ENCODE measurements at regions not wholly inside any gene's neighbourhood (a gene's known extent, or its start where the extent isn't known, plus 50 kb on each side); places are given as distances from the start of the nearest gene placed in this dataset.

- no peak for DNase-seq
Observed at GRCh38 chr16:59707436-59708226, 973.5 kb upstream of the GOT2 start.

GRCh38 chr16:59701963-59702930 lies 968.1 kb upstream of the GOT2 start:
- peak; percentile 22 for DNase-seq

GRCh38 chr16:59699786-59700185 lies 965.7 kb upstream of the GOT2 start:
- DNase-seq, result no peak

- DNase-seq, result peak; percentile 10
Observed at GRCh38 chr16:59698346-59699020, 964.4 kb upstream of the GOT2 start.

GRCh38 chr16:59697761-59698160 lies 963.6 kb upstream of the GOT2 start:
- peak; percentile 0 for DNase-seq

GRCh38 chr16:59697236-59697635 lies 963.1 kb upstream of the GOT2 start:
- DNase-seq, result no peak

- DNase-seq, result no peak
Observed at GRCh38 chr16:59696495-59696894, 962.4 kb upstream of the GOT2 start.

GRCh38 chr16:59690216-59690615 lies 956.1 kb upstream of the GOT2 start:
- no peak for DNase-seq

GRCh38 chr16:59688006-59688405 lies 953.9 kb upstream of the GOT2 start:
- DNase-seq, result no peak

- no peak for DNase-seq
Observed at GRCh38 chr16:59686405-59686804, 952.3 kb upstream of the GOT2 start.

- no peak for DNase-seq
Observed at GRCh38 chr16:59684911-59685310, 950.8 kb upstream of the GOT2 start.

GRCh38 chr16:59683709-59684108 lies 949.6 kb upstream of the GOT2 start:
- no peak for DNase-seq

GRCh38 chr16:59665618-59666220 lies 931.6 kb upstream of the GOT2 start:
- no peak for DNase-seq

GRCh38 chr16:59658572-59658971 lies 924.5 kb upstream of the GOT2 start:
- DNase-seq, result no peak

GRCh38 chr16:59655031-59655430 lies 920.9 kb upstream of the GOT2 start:
- DNase-seq, result no peak

GRCh38 chr16:59654455-59654854 lies 920.3 kb upstream of the GOT2 start:
- DNase-seq, result no peak

GRCh38 chr16:59651662-59652061 lies 917.5 kb upstream of the GOT2 start:
- no peak for DNase-seq

GRCh38 chr16:59645194-59645593 lies 911.1 kb upstream of the GOT2 start:
- DNase-seq, result no peak

- DNase-seq, result no peak
Observed at GRCh38 chr16:59635674-59636073, 901.6 kb upstream of the GOT2 start.

- no peak for DNase-seq
Observed at GRCh38 chr16:59634951-59635350, 900.8 kb upstream of the GOT2 start.

GRCh38 chr16:59634004-59634579 lies 900.0 kb upstream of the GOT2 start:
- no peak for DNase-seq
